ENCODE measurements at regions not wholly inside any gene's neighbourhood (a gene's known extent, or its start where the extent isn't known, plus 50 kb on each side); places are given as distances from the start of the nearest gene placed in this dataset.

DNA sequence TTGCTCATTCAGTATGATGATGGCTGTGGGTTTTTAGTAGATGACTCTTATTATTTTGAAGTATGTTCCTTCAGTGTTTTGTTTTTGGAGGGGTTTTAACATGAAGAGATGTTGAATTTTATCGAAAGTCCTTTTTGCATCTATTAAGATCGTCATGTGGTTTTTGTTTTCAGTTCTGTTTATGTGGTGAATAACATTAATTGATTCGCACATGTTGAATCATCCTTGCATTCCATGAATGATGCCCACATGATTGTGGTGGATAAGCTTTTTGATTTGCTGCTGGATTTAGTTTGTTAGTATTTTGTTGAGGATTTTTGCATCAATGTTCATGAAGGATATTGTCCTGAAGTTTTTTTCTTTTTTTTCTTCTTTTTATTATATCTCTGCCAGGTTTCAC, 347.4 kb upstream of the EPHA5 start:
- no TSS peak for BruUV-seq (replicated peaks)
- in situ Hi-C loops (cut with HindIII; ENCODE audit: extremely low pct_ligation_motif_present, low pct_unique_long_range_greater_than_20kb) = no loop called here
- Histone ChIP-seq H3K27me3 (ENCODE audit: control insufficient read depth in 1 of 2, insufficient read depth in 2 of 2, low read length in 2 of 2) (no peaks in the 10 kb centered on the region), H3K4me2 (ENCODE audit: low read depth, low read length) (no peak overlapping the region), H3K4me3 (replicated peaks in 1 of 3; ENCODE audit: insufficient read depth in 1 of 3, low read depth in 2 of 3, low read length in 3 of 3) (no peak overlapping the region), H4K20me1 (ENCODE audit: insufficient read depth, low read length) (0 out of 2 replicates have a peak, but pooled peaks cover 5% of the 10 kb centered on the region), H3K9me3 (ENCODE audit: low read length) (peaks cover 38% of the 10 kb centered on the region; the same call in 1 of the 2 replicates), H3K36me3 (replicated peaks in 1 of 2; ENCODE audit: control insufficient read depth in 1 of 2, insufficient read depth in 2 of 2, low read length in 2 of 2) (no peaks in the 10 kb centered on the region), H3K9ac (ENCODE audit: insufficient read depth, low read depth, low read length) (no peak overlapping the region), H3K79me2 (ENCODE audit: insufficient read depth, low read length) (peaks cover 27% of the 10 kb centered on the region), H3K27ac (ENCODE audit: extremely low read length, insufficient read depth, low read length) (no peak overlapping the region), H3K4me1 (ENCODE audit: insufficient read depth, low read length) (peaks cover 20% of the 10 kb centered on the region), H2AFZ (ENCODE audit: low read length) (no peak overlapping the region)
- no peak for TF ChIP-seq SKIL (CRISPR knock-in tag; IDR thresholded peaks at IDR 0.05; ENCODE audit: borderline replicate concordance)
- TF ChIP-seq ZNF747 (CRISPR knock-in tag; IDR thresholded peaks at IDR 0.05; ENCODE audit: borderline replicate concordance) = no peak
- no peak for TF ChIP-seq ZNF660 (CRISPR knock-in tag; IDR thresholded peaks at IDR 0.05; ENCODE audit: borderline replicate concordance, low read depth)
- no peak for TF ChIP-seq ZNF7 (CRISPR knock-in tag; IDR thresholded peaks at IDR 0.05)
- TF ChIP-seq TEAD2 (CRISPR knock-in tag; IDR thresholded peaks at IDR 0.05) = no peak
- TF ChIP-seq JDP2 (CRISPR knock-in tag; IDR thresholded peaks at IDR 0.05; ENCODE audit: borderline replicate concordance) = no peak
- no peak for TF ChIP-seq NCOA5 (CRISPR knock-in tag; IDR thresholded peaks at IDR 0.05)
- TF ChIP-seq ZNF850 (CRISPR knock-in tag; conservative IDR thresholded peaks at IDR 0.05) = no peak
- TF ChIP-seq ZNF383 (CRISPR knock-in tag; IDR thresholded peaks at IDR 0.05; ENCODE audit: borderline replicate concordance) = no peak
- TF ChIP-seq RARG (CRISPR knock-in tag; IDR thresholded peaks at IDR 0.05; ENCODE audit: low read depth) = no peak
- no peak for TF ChIP-seq ZNF546 (CRISPR knock-in tag; conservative IDR thresholded peaks at IDR 0.05)
- TF ChIP-seq, protein P1, sequence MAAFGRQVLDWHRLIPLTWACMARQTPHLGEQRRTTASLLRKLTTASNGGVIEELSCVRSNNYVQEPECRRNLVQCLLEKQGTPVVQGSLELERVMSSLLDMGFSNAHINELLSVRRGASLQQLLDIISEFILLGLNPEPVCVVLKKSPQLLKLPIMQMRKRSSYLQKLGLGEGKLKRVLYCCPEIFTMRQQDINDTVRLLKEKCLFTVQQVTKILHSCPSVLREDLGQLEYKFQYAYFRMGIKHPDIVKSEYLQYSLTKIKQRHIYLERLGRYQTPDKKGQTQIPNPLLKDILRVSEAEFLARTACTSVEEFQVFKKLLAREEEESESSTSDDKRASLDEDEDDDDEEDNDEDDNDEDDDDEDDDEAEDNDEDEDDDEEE (CRISPR knock-in tag; IDR thresholded peaks at IDR 0.05) = no peak
- no peak for TF ChIP-seq GLI4 (CRISPR knock-in tag; IDR thresholded peaks at IDR 0.05; ENCODE audit: borderline replicate concordance)
- no peak for TF ChIP-seq ZSCAN30 (CRISPR knock-in tag; IDR thresholded peaks at IDR 0.05)
- TF ChIP-seq ZNF674 (CRISPR knock-in tag; IDR thresholded peaks at IDR 0.05; ENCODE audit: low read depth) = no peak
- intact Hi-C loops (cut with micrococcal nuclease; ENCODE audit: unreplicated experiment) = no loop called here
- CTCF ChIA-PET (ENCODE audit: low intra/inter-chr PET ratio, low total read pairs) = no interaction called here
- 62% methylated on average over 3 of the region's 3 CpGs for WGBS (ENCODE audit: low lambda C conversion rate)
- DNase-seq (ENCODE audit: low spot score) = no peak
- POLR2A ChIA-PET = interaction anchor here (0.8 kb wide), 1 partner anchor 19 kb away, joined by 3 read pairs; no protein-coding TSS in a partner anchor
- no peak for ATAC-seq
- peak; percentile 32 for FAIRE-seq

Measured in HepG2 (cell line).